HCT116 (cell line): ENCODE measurements at regions not wholly inside any gene's neighbourhood (a gene's known extent, or its start where the extent isn't known, plus 50 kb on each side); places are given as distances from the start of the nearest gene placed in this dataset.
A peak's percentile ranks its signal among the peaks of the same experiment; 100 is the strongest.

Source experiments
- ATAC-seq: fragments of 200-7000 bp; cut with Tn5 transposase; 2 replicates; pipeline ENCODE4 v1.9.1; 2020; ENCODE audit warnings: mild to moderate bottlenecking, moderate library complexity
- BruUV-seq: library from RNA; stranded (reverse); fragments of 400-500 nt; replicated peaks from 2 replicates; lab custom pipeline; 2021; lab: Mats Ljungman, UMichigan
- CTCF ChIA-PET: fragments of 300-600 bp; sonication (Branson Sonifier 250); formaldehyde crosslinking; loops from one replicate; lab custom pipeline; 2021; ENCODE audit warnings: antibody characterized with exemption; lab: Charles Lee
- POLR2A ChIA-PET: fragments of 300-600, 350-600 bp; sonication (Branson Sonifier 250); formaldehyde crosslinking; loops from one replicate; lab custom pipeline; 2021; ENCODE audit warnings: antibody characterized with exemption; lab: Charles Lee
- RAD21 ChIA-PET, 2 experiments: fragments of 300-600 bp; sonication (Branson Sonifier 250); formaldehyde crosslinking; loops; one replicate each; lab custom pipeline; 2023; ENCODE audit warnings: low total read pairs in 2 of 2; ENCODE audit not compliant: uncharacterized antibody in 2 of 2, unreplicated experiment in 2 of 2, low non-redundant PET in 1 of 2; lab: Charles Lee
- DNase-seq: peaks from one replicate; pipeline ENCODE4 v3.0.0-alpha.2; 2010; ENCODE audit warnings: low read depth, low spot score
- H2AFZ ChIP-seq: fragments of 200-600 bp; shearing (Covaris generic), sonication (generic); 2 replicates; pipeline ENCODE4 v1.6.1; 2017; ENCODE audit warnings: low read depth, mixed run types, mixed read lengths, antibody characterized with exemption, low read length; ENCODE audit not compliant: poor library complexity, severe bottlenecking
- H3K27ac ChIP-seq: 2 replicates; pipeline ENCODE4 v1.5.1; 2012; ENCODE audit warnings: low read depth, low read length
- H3K27me3 ChIP-seq: fragments of 200-600 bp; sonication (generic); 2 replicates; pipeline ENCODE4 v1.6.1; 2016; ENCODE audit warnings: mixed run types, low read length, mixed read lengths; ENCODE audit not compliant: insufficient read depth
- H3K36me3 ChIP-seq, 2 experiments: fragments of 200-500 bp in 1 of 2; fragments of 200-600 bp in 1 of 2; sonication (Bioruptor generic) in 1 of 2; sonication (generic) in 1 of 2; 2 replicates each; pipeline versions ENCODE4 v1.5.1 to v1.6.1; 2014 to 2016; ENCODE audit warnings: low read length in 2 of 2, inconsistent platforms in 1 of 2, mixed read lengths in 1 of 2, mixed run types in 1 of 2; ENCODE audit not compliant: insufficient read depth in 2 of 2, control insufficient read depth in 1 of 2
- H3K4me1 ChIP-seq, 2 experiments: fragments of 200-600 bp in 1 of 2; sonication (generic) in 1 of 2; 2 replicates each; pipeline versions ENCODE4 v1.5.1 to v1.6.1; 2012 to 2017; ENCODE audit warnings: low read length in 2 of 2, inconsistent platforms in 1 of 2, mild to moderate bottlenecking in 1 of 2, mixed read lengths in 1 of 2, mixed run types in 1 of 2, moderate library complexity in 1 of 2; ENCODE audit not compliant: insufficient read depth in 2 of 2, control insufficient read depth in 1 of 2
- H3K4me2 ChIP-seq: fragments of 200-600 bp; sonication (generic); 2 replicates; pipeline ENCODE4 v1.6.1; 2017; ENCODE audit warnings: mixed run types, low read length, mixed read lengths
- H3K4me3 ChIP-seq, 2 experiments: fragments of 200-600 bp in 1 of 2; sonication (generic) in 1 of 2; replicated peaks in 1 of 2; 2 replicates each; pipeline ENCODE4 v1.5.1; 2011 to 2016; ENCODE audit warnings: low read length in 2 of 2, control low read depth in 1 of 2, low read depth in 1 of 2, mild to moderate bottlenecking in 1 of 2, mixed read lengths in 1 of 2, mixed run types in 1 of 2
- H3K79me2 ChIP-seq: fragments of 200-600 bp; sonication (generic); 2 replicates; pipeline ENCODE4 v1.6.1; 2017; ENCODE audit warnings: mild to moderate bottlenecking, mixed run types, low read length, moderate library complexity, mixed read lengths; ENCODE audit not compliant: insufficient read depth
- H3K9ac ChIP-seq: fragments of 200-600 bp; sonication (generic); 2 replicates; pipeline ENCODE4 v1.6.1; 2016; ENCODE audit warnings: low read length, mixed read lengths
- H3K9me2 ChIP-seq: fragments of 200-600 bp; sonication (generic), shearing (Covaris generic); 2 replicates; pipeline ENCODE4 v1.6.1; 2017; ENCODE audit warnings: mixed run types, mild to moderate bottlenecking, moderate library complexity; ENCODE audit not compliant: insufficient read depth
- H3K9me3 ChIP-seq, 2 experiments: fragments of 200-500 bp in 1 of 2; fragments of 200-600 bp in 1 of 2; sonication (Bioruptor generic) in 1 of 2; sonication (generic) in 1 of 2; 2 replicates each; pipeline ENCODE4 v1.6.1; 2014 to 2017; ENCODE audit warnings: low read length in 2 of 2, mixed read lengths in 2 of 2, inconsistent platforms in 1 of 2, low read depth in 1 of 2, mild to moderate bottlenecking in 1 of 2, mixed run types in 1 of 2, moderate library complexity in 1 of 2; ENCODE audit not compliant: control insufficient read depth in 1 of 2, insufficient read depth in 1 of 2
- H4K20me1 ChIP-seq: fragments of 200-600 bp; sonication (generic), shearing (Covaris generic); 2 replicates; pipeline ENCODE4 v1.6.1; 2017; ENCODE audit warnings: mixed run types, mild to moderate bottlenecking, moderate library complexity; ENCODE audit not compliant: insufficient read depth
- CBX3 ChIP-seq: IDR thresholded peaks from 2 replicates; pipeline ENCODE4 v1.6.1; 2012; ENCODE audit warnings: low read depth
- CEBPB ChIP-seq: IDR thresholded peaks from 2 replicates; pipeline ENCODE4 v1.6.1; 2012; ENCODE audit warnings: low read depth
- EZH2phosphoT487 ChIP-seq: fragments of 200-600 bp; IDR thresholded peaks from 2 replicates; pipeline ENCODE4 v1.6.1; 2018; ENCODE audit warnings: antibody characterized with exemption, borderline replicate concordance
- JUND ChIP-seq: IDR thresholded peaks from 2 replicates; pipeline ENCODE4 v1.6.1; 2012
- MAX ChIP-seq: IDR thresholded peaks from 2 replicates; pipeline ENCODE4 v1.6.1; 2012
- POLR2A ChIP-seq: IDR thresholded peaks from 2 replicates; pipeline ENCODE4 v1.7.0; 2011; ENCODE audit warnings: borderline replicate concordance; ENCODE audit not compliant: insufficient read depth, insufficient read length; ENCODE audit errors: extremely low read depth
- POLR2AphosphoS5 ChIP-seq: IDR thresholded peaks from 2 replicates; pipeline ENCODE4 v1.6.1; 2011; ENCODE audit warnings: mild to moderate bottlenecking, low read depth, low read length, moderate library complexity
- SIN3A ChIP-seq: IDR thresholded peaks from 2 replicates; pipeline ENCODE4 v1.6.1; 2012; ENCODE audit warnings: low read depth
- SP1 ChIP-seq: IDR thresholded peaks from 2 replicates; pipeline ENCODE4 v1.6.1; 2012; ENCODE audit warnings: low read depth
- SRF ChIP-seq: IDR thresholded peaks from 2 replicates; pipeline ENCODE4 v1.6.1; 2012; ENCODE audit warnings: low read depth
- TCF7L2 ChIP-seq: IDR thresholded peaks from 2 replicates; pipeline ENCODE4 v1.7.0; 2011; ENCODE audit warnings: borderline replicate concordance, inconsistent platforms; ENCODE audit not compliant: insufficient read depth, insufficient read length; ENCODE audit errors: extremely low read depth
- YY1 ChIP-seq: IDR thresholded peaks from 2 replicates; pipeline ENCODE4 v1.6.1; 2011; ENCODE audit warnings: low read length, low read depth, moderate library complexity, mild to moderate bottlenecking; ENCODE audit not compliant: insufficient replicate concordance; ENCODE audit errors: extremely low read depth
- ZNF274 ChIP-seq: fragments of 200-500 bp; sonication (Bioruptor generic); IDR thresholded peaks from 2 replicates; pipeline ENCODE4 v1.6.1; 2014; ENCODE audit warnings: mild to moderate bottlenecking, low read depth, low read length, inconsistent platforms
- intact Hi-C: fragments of 100-400 bp; cut with micrococcal nuclease; formaldehyde crosslinking; loops from 2 replicates; pipeline ENCODE4 v1.10.0; 2022
- TF ChIP-seq, protein P1 (sequence below): IDR thresholded peaks from 2 replicates; pipeline ENCODE4 v1.6.1; 2011; ENCODE audit warnings: mild to moderate bottlenecking, low read length, moderate library complexity; ENCODE audit not compliant: insufficient replicate concordance; ENCODE audit errors: extremely low read depth
- TF ChIP-seq, protein P2 (sequence below): IDR thresholded peaks from 2 replicates; pipeline ENCODE4 v1.6.1; 2012

GRCh38 chrX:10754445-10754844 is 134.1 kb upstream of the MID1 start:
- H3K4me3 ChIP-seq: no peak overlapping the region
- no peaks in the 10 kb centered on the region for H3K27me3 ChIP-seq
- no peak overlapping the region for H3K27ac ChIP-seq
- H3K9me3 ChIP-seq: no peaks in the 10 kb centered on the region
- RAD21 ChIA-PET: no interaction called here
- no TSS peak for BruUV-seq
- CTCF ChIA-PET: no interaction called here
- peaks cover 17 to 24% of the 10 kb centered on the region in 2 experiments for H3K4me1 ChIP-seq
- no peaks in the 10 kb centered on the region for H4K20me1 ChIP-seq
- ATAC-seq: no peak
- intact Hi-C loops: no loop called here
- H3K4me2 ChIP-seq: no peak overlapping the region
- TF ChIP-seq JUND (no peak), POLR2AphosphoS5 (no peak)
- POLR2A ChIA-PET: no interaction called here
- DNase-seq: no peak
- H3K79me2 ChIP-seq: no peaks in the 10 kb centered on the region
- no peak overlapping the region for H2AFZ ChIP-seq
- H3K9me2 ChIP-seq: no peaks in the 10 kb centered on the region
- H3K9ac ChIP-seq: no peak overlapping the region
- no peaks in the 10 kb centered on the region for H3K36me3 ChIP-seq

DNA sequence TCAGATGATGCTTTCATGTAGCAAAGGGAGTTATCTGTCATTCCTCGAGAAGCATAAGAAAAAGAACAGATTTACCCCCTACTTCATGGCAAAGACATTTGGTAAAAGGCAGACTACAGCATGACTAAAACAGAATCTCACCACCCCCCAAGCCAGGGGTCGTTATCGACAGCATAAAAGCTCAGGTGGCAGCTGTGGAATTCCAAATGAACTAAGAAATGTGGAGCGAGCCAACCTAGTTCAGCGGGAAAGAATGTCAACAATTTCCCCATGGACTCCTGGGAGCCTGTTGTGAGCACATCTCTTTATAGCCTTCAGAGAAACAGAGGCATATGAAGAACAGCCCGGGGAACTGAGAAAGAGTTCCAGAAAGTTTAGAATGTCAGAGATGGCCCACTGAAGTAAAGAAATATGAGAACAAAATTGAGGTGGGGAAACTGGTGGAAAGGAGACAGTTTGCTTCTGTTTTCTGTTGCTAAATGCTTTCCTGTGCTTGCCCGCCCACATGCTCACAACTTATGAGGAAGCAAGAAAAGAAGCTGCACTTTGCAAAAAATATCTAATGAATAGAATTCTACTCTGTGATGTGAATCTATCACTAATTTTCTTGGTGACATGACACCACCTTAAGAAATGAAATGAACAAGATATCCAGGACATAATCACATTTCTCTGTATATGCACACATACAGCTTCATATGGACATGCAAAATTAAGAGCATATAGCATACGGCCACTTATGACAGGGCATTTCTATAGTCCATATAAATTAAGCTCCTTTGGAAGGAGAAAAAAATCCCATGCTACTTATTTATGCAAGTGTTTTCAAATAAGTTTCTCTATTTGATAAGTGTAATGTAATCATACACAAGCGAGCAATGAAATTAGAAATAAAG is 135.3 kb upstream of the MID1 start:
- RAD21 ChIA-PET: no interaction called here
- Histone ChIP-seq H3K4me2 (peak overlapping the region; percentile 59), H3K4me1 (peaks cover 17 to 24% of the 10 kb centered on the region in 2 experiments), H3K79me2 (no peaks in the 10 kb centered on the region), H3K27me3 (no peaks in the 10 kb centered on the region), H4K20me1 (no peaks in the 10 kb centered on the region), H3K36me3 (no peaks in the 10 kb centered on the region), H3K9me2 (no peaks in the 10 kb centered on the region), H3K9ac (no peak overlapping the region), H3K27ac (no peak overlapping the region), H3K9me3 (no peaks in the 10 kb centered on the region), H2AFZ (no peak overlapping the region), H3K4me3 (peak overlapping the region in 1 of 2 experiments; percentile 20; a peak in 1 of 4 replicates)
- CTCF ChIA-PET: interaction anchor here (0.6 to 1.5 kb wide), 3 partner anchors 14 to 345 kb away, joined by 3 to 4 read pairs (median 4); no protein-coding TSS in a partner anchor
- POLR2A ChIA-PET: no interaction called here
- intact Hi-C loops: no loop called here
- DNase-seq: no peak
- ATAC-seq: peak; percentile 49; the same call in 1 of the 2 replicates
- no TSS peak for BruUV-seq
- TF ChIP-seq CEBPB: no peak
- TF ChIP-seq SRF: no peak
- TF ChIP-seq, protein P1, sequence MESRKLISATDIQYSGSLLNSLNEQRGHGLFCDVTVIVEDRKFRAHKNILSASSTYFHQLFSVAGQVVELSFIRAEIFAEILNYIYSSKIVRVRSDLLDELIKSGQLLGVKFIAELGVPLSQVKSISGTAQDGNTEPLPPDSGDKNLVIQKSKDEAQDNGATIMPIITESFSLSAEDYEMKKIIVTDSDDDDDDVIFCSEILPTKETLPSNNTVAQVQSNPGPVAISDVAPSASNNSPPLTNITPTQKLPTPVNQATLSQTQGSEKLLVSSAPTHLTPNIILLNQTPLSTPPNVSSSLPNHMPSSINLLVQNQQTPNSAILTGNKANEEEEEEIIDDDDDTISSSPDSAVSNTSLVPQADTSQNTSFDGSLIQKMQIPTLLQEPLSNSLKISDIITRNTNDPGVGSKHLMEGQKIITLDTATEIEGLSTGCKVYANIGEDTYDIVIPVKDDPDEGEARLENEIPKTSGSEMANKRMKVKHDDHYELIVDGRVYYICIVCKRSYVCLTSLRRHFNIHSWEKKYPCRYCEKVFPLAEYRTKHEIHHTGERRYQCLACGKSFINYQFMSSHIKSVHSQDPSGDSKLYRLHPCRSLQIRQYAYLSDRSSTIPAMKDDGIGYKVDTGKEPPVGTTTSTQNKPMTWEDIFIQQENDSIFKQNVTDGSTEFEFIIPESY: no peak
- TF ChIP-seq SP1: no peak
- TF ChIP-seq MAX: no peak
- TF ChIP-seq YY1: no peak
- no peak for TF ChIP-seq TCF7L2
- no peak for TF ChIP-seq SIN3A
- no peak for TF ChIP-seq EZH2phosphoT487
- TF ChIP-seq ZNF274: no peak
- TF ChIP-seq, protein P2, sequence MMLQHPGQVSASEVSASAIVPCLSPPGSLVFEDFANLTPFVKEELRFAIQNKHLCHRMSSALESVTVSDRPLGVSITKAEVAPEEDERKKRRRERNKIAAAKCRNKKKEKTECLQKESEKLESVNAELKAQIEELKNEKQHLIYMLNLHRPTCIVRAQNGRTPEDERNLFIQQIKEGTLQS: no peak
- no peak for TF ChIP-seq POLR2A
- TF ChIP-seq CBX3: no peak
